KOPT-K1 (cell line): ENCODE measurements at regions not wholly inside any gene's neighbourhood (a gene's known extent, or its start where the extent isn't known, plus 50 kb on each side); places are given as distances from the start of the nearest gene placed in this dataset.

ENCODE experiments used
- H3K27ac ChIP-seq: fragments of 200-600 bp; sonication (generic); 2 replicates; pipeline ENCODE4 v1.5.1; 2016; ENCODE audit warnings: antibody characterized with exemption, mild to moderate bottlenecking, low read depth, low read length; ENCODE audit not compliant: poor library complexity, severe bottlenecking
- H3K36me3 ChIP-seq: fragments of 200-600 bp; sonication (generic); 2 replicates; pipeline ENCODE4 v1.5.1; 2017; ENCODE audit warnings: antibody characterized with exemption, mild to moderate bottlenecking, low read length, moderate library complexity; ENCODE audit not compliant: insufficient read depth
- H3K9me3 ChIP-seq: fragments of 200-600 bp; sonication (generic); 2 replicates; pipeline ENCODE4 v1.5.1; 2017; ENCODE audit warnings: antibody characterized with exemption, low read length, mild to moderate bottlenecking; ENCODE audit not compliant: insufficient read depth, poor library complexity, severe bottlenecking

GRCh38 chr1:94332952-94333351 is 85.2 kb upstream of the ABCD3 start:
- H3K9me3 ChIP-seq = no peaks in the 10 kb centered on the region
- H3K36me3 ChIP-seq = no peaks in the 10 kb centered on the region
- no peak overlapping the region for H3K27ac ChIP-seq

DNA sequence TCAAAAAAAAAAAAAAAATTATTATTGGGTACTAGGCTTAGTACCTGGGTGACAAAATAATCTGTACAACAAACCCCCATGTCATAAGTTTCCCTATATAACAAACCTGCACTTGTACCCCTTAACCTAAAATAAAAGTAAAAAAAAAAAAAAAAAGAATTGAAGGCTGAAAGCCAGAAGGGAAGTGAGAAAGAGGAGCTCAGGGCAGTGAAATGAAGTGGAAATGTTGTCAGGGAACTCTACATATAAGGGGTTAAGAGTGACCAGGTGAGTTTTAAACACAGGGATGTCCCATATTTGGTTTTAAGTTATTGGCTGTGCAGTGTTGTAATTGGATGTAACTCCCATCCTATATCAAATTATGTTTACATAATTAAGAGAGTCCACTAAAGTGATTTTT is 85.7 kb upstream of the ABCD3 start:
- Histone ChIP-seq H3K36me3 (no peaks in the 10 kb centered on the region), H3K27ac (no peak overlapping the region), H3K9me3 (no peaks in the 10 kb centered on the region)

DNA sequence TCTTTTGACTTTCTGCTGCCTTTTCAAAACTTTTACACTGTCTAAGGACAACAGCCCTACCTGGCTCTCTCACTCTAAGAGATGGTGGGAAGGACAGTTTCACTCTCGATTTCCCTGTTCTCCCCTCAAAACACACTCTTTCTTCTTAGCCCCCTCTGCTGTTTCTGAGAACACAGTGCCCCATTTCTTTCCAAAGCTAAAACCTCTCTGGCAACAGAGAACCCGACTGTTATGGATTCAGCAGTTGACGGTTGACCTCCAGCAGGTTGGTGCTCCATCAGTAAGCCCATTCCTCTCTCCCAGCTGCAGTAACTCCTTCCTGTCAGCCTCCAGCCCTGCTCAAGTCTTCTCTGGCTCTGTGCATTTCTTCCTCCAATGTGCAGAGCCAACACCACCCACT is 88.2 kb upstream of the ABCD3 start:
- H3K36me3 ChIP-seq = no peaks in the 10 kb centered on the region
- no peak overlapping the region for H3K27ac ChIP-seq
- no peaks in the 10 kb centered on the region for H3K9me3 ChIP-seq

- Histone ChIP-seq H3K9me3 (no peaks in the 10 kb centered on the region), H3K36me3 (no peaks in the 10 kb centered on the region), H3K27ac (no peak overlapping the region)
These were observed 88.9 kb upstream of the ABCD3 start for GRCh38 chr1:94329276-94329675.

- no peaks in the 10 kb centered on the region for H3K36me3 ChIP-seq
- H3K27ac ChIP-seq = no peak overlapping the region
- H3K9me3 ChIP-seq = no peaks in the 10 kb centered on the region
These were observed 89.8 kb upstream of the ARHGAP29 start for GRCh38 chr1:94327001-94327690.

GRCh38 chr1:94326329-94326728 is 88.9 kb upstream of the ARHGAP29 start:
- no peaks in the 10 kb centered on the region for H3K9me3 ChIP-seq

DNA sequence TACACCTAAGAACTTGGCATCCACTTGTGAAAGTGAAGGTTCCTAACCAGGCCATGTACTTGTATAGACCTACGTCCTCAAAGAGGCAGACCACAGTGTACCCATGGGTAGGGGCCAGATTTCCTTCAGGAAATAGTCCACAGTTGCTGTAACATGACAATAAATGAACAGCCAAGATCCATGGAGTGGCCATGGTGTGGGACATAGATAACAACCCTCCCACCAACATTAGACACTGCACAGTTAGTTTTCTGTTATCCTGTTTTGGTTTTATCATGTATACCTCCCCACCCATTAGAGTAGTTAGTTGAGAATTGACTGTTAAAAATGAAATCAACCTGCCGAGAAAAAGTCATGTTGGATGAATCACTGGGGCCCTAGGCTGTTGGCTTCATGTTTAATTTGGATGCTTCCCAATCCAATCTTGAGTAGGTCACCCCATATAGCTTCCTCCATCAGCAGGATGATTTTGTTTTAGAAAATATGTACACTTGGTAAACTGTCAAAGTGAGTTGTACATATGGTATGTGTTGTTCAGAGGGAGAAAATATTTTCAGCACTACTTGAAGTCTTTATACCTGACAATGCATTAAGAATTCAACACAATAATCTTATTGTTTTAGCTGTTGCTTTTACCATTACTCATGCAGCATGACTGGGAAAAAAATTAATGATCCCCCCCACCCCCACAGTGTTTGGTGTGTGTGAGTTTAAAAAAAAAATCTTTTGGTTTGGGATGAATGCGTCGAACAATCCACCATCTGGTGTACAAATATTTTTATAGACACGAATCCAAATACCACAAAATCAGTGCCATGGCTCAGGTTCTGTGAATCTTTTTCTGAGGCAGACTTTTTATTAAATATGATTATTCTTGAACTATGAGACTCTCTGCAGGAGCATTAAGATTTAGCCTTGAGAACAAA is 88.3 kb upstream of the ARHGAP29 start:
- no peaks in the 10 kb centered on the region for H3K9me3 ChIP-seq
- no peaks in the 10 kb centered on the region for H3K36me3 ChIP-seq
- H3K27ac ChIP-seq = no peak overlapping the region

More at GRCh38 chr1:94326329-94326728, 88.9 kb upstream of the ARHGAP29 start:
- no peaks in the 10 kb centered on the region for H3K36me3 ChIP-seq
- H3K27ac ChIP-seq = no peak overlapping the region

DNA sequence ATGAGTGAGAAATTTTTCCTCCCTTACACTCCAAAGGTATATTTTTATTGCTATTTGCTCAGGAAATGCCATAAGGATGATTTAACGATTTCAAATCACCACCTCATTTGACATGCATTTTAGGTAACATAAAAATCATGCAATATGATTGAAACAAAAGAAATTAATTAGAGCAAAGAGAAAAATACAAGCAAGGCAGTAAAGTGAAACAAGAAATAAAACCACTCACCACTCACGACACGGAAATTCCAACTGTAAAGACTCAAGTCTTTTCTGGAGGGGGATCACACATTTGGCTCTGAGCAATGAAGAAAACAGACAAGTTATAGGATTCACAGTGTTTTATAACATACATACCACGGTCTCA is 86.8 kb upstream of the ARHGAP29 start:
- Histone ChIP-seq H3K27ac (no peak overlapping the region), H3K36me3 (no peaks in the 10 kb centered on the region), H3K9me3 (no peaks in the 10 kb centered on the region)

DNA sequence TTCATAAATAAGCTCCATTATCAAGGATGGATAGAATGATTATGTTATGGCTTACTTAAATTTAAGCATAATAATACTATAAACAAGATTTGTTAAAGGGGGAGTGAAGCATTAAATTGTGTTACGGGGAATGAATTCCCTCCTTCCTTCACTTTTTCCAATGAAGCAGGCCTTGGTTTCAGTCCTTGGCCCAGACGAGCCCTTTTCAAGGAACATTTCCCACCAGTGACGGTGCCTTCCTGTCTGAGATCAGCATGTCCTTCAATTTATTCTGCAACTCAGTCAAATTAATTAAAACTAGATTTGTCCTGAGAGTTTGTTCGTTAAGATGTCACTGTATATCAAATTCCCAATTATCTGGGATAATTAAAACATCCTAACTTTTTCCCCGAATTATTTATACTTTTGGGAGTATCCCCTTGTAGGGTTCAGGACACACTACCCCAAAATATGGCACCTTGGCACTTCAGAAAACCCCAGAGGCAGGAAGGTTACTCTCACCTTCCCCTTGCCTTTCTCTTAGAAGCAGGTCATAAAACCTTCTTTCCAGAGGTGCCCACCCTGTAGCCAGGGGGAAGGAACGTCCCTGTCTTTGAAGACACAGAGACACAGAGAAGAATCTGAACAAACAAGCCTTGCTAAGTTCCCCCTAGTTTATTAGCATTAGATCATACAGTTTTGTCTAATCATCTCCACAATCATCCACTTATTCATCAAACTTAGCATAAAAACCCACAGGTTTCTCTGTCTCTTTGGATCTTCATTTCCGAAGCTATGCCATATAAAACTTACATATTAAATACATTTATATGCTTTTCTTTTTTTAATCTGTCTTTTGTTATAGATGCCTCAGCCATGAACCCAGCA is 86.2 kb upstream of the ARHGAP29 start:
- no peaks in the 10 kb centered on the region for H3K36me3 ChIP-seq
- no peak overlapping the region for H3K27ac ChIP-seq
- no peaks in the 10 kb centered on the region for H3K9me3 ChIP-seq

DNA sequence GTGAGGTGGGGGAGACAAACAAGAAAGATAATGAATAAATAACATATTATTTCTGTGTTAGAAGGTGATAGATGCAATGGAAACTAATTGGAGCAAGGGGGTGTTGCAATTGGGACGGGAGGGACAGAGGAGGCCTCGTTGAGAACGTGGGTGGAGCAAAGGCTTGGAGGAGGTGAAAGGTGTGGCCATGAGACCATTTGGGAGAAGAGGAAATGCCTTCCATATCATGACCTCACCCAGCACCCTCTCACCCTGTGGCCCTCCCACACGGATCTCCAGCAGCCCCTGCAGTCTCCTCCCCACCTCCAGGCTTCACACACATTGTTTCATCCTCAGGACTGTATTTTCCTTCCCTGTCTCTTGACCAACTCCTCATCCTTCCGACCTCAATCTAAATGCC is 85.3 kb upstream of the ARHGAP29 start:
- no peaks in the 10 kb centered on the region for H3K9me3 ChIP-seq
- H3K27ac ChIP-seq = no peak overlapping the region
- no peaks in the 10 kb centered on the region for H3K36me3 ChIP-seq

DNA sequence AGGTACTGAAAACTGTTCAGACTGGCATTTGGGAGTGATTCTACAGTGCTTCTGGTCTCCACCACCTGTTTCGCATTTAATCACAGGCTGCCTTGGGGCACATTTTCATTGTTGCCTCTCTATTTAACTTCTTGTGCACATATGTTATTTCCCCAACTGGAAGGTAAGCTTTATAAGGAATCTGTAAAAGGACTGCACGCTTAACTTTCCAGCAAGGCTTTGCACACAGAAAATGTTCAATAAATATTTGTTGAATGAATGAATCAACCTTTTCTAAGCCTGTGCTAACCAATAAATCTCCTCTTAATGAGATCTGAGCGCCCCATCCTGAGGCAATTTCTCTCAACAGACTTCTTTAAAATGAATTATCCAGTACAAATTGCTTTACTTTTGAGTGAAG is 84.3 kb upstream of the ARHGAP29 start:
- Histone ChIP-seq H3K36me3 (no peaks in the 10 kb centered on the region), H3K9me3 (no peaks in the 10 kb centered on the region), H3K27ac (no peak overlapping the region)

DNA sequence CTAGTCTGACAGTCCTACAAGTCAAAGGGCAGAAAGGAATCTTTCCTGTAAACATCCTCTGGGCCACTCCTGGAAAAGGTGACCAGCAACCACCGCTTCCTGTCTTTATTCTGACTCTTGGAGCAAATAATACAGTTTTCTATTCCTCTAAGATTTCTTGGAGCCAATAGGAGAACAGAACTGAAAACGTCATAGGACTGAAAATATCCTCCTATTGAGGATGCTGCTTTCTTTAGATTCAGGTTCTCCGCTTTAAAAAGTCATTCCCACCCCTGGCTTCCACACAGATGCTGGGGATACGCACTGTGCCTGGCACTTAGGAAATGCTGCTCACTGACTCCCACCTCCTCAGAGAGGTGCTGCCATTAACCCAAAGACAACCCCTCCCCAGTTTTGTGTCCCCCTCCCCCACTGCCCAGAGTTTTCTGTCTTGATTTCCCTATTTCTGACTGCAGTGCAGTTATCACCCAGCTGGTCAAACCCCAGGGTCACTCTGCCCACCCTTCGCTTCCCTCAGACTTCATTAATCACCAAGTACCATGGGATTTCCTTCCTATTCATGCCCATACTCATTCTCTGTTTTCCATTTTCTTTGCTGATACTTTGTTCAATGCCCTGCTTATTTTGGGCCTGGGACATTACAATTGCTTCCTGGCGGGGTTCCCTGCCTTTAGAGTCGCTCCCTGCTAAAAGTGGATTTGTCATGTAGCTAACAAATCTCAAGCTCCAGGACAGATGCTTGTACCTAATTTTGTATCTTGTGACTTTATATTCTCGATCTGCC is 82.1 kb upstream of the ARHGAP29 start:
- H3K9me3 ChIP-seq = no peaks in the 10 kb centered on the region
- no peaks in the 10 kb centered on the region for H3K36me3 ChIP-seq
- no peak overlapping the region for H3K27ac ChIP-seq

GRCh38 chr1:94318505-94319030 is 81.2 kb upstream of the ARHGAP29 start:
- Histone ChIP-seq H3K9me3 (no peaks in the 10 kb centered on the region), H3K27ac (no peak overlapping the region), H3K36me3 (no peaks in the 10 kb centered on the region)

- no peaks in the 10 kb centered on the region for H3K9me3 ChIP-seq
- H3K36me3 ChIP-seq = no peaks in the 10 kb centered on the region
- no peak overlapping the region for H3K27ac ChIP-seq
These were observed 80.4 kb upstream of the ARHGAP29 start for GRCh38 chr1:94317790-94318188.
